ENCODE measurements at regions not wholly inside any gene's neighbourhood (a gene's known extent, or its start where the extent isn't known, plus 50 kb on each side); places are given as distances from the start of the nearest gene placed in this dataset.
"Not testable (repeated sequence)": the region's sequence is repeated elsewhere in the genome, so short reads cannot be mapped to it uniquely, and the experiment has no call there.

DNA sequence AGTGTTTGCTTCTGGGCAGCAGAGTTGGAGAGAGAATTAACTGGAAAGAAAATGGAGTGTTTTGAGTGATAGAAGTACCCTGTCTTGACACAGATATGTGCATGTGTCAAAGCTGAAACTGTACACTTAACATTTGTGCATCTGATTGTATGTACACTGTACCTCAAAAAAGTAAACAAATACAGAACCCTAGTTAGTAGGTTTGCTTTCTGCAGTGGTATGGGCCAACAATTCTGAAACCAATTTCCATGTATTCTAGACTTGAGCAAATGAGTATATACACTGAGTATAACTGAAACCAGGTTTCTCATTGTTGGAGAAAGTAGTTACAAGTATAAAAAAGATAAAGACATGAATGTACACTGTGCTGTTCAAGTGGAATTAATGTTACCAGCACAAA is 52.4 kb downstream of the ELAPOR2 start:
- DNase-seq, result no peak

DNA sequence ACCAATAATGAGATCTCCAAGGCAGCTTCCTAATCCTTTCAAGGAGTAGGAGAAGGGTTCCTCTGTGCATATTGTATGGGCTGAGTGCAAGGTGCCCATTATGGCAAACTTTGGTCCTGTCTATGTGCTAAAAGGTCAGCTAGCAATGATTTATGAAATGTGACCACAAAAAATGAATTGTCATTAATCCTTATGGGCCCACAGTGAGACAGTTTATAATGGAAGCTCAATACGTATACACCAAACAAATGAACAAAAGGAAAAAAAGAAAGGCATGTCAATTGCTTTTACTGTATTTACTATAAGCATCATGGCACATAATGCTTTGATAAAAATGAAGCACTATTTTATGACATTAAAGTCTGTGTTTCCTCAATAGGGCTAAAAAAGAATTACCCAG is 54.5 kb downstream of the ELAPOR2 start:
- DNase-seq, result no peak

DNA sequence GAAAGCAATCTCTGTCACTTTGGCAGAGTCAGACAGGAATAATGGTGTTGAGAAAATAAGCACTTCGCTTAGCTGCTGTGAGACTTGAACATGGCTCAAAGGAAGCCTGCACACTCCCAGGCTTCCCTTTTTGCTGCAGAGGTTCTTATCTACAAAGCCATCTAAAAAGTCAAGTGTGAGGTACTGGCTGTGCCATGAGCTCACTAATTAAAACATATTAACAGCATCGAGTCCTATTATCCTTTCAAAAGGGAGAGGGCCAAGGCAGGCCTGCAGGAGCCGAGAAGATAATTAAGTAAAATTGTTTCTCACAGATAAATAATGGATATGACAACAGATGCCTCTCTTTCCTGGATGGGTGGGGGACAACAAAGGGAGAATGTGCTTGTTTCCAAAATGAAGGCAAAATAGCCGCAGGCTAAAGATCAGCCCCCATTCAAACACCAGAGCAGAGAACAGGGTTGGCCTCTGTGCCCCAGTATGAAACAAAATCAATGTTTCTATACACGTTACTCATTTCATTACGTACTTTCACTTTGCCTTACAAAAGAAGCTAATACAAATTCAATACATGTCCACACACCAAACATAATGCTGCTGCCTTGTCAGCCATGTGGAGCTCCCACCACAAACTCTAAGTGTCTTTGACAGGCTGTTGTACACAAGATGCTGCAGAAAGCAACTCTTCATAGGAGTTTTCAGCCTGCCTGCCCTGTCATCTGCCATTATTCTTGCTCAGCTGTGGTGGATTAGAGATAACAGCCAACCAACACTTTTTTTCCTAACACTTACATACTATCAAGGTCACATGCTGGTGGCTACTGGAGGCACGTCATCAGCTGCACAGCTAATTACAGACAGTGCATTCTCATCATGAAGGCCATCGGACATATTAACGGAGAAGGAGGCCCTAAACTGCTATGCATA is 55.3 kb downstream of the ELAPOR2 start:
- DNase-seq, result no peak

DNA sequence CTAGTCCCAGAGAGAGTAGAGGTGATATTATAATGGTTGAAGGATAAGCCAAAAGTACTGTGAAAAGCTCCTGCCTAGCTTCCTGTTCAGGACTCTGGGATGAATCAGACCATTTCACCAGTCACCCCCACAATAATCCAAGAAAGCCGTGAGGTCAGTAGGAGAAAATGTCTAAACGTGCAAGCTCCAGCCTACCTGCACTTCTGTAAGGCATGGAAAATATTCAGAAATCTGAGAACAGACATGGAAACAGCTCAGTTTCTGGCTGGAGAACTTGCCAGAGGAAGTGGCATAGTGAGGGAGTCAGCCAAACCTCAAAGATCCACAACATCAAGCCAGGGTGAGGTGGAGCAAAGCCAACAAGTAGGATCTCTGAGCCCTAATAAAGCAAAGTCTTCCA is 58.2 kb downstream of the ELAPOR2 start:
- DNase-seq, result no peak

DNA sequence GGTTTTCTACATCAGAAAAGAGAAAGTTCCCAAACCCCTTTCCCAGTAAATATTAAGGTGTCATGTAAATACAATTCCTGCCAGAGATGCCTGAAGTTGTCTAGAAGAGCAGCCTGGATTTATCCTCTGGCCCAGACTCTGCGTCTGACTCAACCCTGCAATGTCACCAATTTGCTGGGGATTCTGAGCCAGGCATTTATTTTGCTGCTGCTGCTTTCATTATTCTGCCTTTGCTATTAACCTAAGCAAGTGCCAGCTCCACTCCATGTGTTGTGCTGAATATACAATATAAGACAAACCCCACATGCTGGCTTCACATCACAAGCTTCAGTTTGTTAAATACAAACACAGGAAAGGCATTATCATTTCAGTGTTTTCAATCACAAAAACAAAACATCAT is 59.1 kb downstream of the ELAPOR2 start:
- DNase-seq, result peak; percentile 20

DNA sequence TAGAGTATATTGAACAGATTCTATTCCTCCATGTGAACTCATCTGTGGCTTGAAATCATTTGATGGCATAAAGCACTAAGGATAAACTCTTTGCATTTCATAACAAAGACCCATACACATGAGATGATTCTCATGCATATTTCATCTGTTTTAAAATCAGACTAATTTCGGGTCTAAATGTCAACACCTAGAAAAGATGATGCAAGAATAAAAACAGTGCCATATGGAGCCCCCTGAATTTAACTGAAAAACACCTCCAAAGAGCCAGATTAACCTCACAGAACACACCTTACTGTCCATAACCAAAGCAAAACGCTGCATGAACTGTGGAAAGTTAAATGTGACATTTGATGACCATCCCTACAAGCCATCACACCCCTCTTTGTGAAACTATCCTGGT is 59.7 kb downstream of the ELAPOR2 start:
- DNase-seq, result no peak

DNA sequence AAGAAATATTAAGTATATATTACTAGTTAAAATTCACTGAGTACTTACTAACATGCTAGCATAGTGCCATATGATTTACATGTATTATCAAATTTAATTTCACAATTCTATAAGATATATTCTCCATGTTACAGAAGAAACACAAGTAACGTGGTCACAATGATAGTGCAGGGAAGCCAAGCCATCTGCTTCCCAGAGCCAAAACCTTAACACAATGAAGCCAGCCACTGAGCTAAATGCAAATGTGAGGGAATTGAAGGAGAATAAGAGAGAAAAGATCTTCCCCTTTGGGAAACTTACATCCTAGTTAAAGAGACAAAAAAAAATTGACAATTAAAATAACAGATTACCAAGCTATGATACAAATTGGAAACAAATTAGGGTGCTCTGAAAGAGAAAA is 63.6 kb downstream of the ELAPOR2 start:
- no peak for DNase-seq

DNA sequence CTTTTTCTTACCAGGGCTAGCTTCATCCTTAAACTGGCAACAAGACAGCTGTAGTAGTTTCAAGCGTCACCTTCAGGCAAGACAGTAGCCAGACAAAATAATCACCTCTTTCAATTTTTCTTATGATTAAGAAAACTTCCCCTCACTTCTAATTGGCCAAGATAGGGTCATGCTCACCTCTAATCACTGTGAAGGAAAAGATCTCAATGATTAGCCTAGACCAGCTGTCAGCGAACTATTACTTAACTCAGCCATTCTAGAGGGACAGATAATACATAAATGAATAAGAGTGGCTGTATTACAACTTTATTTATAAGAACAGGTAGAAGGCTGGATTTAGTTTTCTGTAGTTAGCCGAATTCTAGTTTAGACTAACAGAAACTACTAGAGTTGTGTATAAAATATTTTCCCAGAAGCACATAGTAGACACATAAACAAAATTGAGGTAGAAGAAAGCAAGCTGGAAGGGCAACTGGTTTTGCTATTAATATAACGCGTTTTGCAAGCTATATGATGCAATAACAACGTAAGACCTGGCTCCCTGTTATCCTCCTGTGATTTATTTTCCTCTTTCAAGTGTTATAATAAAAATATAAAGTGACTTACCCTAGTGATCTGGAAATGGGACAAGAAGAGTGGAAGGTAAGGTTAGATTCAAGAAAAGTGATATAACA is 64.3 kb downstream of the ELAPOR2 start:
- no peak for DNase-seq

DNA sequence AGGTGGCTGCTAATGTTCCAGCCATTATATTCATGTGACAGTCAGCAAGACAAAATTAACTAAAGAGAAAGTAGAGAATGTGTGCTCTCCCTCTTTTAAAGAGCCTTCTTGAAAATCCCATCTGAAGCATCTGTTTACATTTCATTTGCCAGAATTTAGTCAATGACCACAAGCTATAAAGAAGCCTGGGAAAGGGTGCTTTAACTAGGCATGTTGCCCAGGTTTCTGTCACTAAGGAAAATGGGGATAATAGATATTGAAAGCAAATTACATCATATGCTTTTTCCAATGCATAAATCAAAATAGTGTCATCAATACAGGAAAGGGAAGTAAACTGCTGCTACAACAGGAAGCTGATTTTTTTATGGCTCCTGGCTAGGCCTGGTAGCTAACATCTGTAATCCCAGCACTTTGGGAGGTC is 67.7 kb downstream of the ELAPOR2 start:
- DNase-seq, result no peak

DNA sequence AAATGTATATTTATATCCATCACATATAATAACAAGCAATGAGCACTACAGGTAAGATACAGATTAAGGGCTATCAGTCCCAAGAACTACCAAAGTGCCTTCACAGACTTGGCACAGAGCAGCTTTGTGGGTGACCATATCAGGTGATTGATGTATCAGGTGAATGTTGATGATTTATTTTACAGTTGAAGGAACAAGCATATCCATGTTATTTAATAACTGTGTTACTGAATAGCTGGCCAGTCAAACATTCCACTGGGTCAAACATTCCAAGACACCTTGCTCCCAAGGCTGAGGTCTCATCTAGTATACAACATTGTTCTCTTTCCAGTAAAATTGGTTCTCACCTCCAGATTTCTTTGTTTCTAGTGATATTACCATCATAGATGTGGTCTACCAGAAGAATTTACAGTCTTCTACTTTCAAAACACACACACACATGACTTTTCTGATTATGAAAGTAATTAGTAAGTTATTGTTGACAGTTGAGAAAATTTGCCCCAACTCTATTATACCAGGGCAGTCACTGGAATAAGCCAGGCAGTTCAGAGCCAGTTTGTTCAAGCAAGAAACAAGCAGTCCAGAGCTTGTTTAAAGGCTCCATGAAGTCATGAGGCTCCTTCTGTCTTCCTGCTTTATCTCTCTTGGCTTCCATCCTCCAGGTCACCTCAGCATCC is 68.2 kb downstream of the ELAPOR2 start:
- DNase-seq, result no peak

DNA sequence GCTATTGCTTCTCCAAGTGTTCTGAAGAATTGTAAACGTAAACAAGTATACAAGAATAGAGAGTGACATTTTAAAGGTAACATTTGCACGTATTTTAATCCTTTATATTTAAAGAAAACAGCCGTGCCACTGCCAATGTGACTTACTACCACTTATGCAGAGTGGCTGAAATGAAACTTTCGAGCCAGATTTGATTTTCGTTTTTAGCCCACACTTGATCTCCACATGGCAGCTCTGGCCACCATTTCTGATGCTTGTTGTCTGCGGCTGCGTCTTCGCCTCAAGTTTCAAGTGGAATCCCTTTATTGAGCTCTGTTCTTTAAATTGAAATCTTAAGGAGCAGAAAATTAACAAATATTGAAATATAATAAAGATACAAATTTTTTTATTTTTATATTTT is 70.0 kb downstream of the ELAPOR2 start:
- DNase-seq, result no peak

DNA sequence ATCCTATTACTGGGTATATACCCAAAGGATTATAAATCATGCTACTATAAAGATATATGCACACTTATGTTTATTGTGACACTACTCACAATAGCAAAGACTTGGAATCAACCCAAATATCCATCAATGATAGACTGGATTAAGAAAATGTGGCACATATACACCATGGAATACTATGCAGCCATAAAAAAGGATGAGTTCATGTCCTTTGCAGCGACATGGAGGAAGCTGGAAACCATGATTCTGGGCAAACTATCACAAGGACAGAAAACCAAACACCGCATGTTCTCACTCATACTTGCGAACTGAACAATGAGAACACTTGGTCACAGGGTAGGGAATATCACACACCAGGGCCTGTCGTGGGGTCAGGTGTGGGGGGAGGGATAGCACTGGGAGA is 71.6 kb downstream of the ELAPOR2 start:
- not testable (repeated sequence) for DNase-seq

DNA sequence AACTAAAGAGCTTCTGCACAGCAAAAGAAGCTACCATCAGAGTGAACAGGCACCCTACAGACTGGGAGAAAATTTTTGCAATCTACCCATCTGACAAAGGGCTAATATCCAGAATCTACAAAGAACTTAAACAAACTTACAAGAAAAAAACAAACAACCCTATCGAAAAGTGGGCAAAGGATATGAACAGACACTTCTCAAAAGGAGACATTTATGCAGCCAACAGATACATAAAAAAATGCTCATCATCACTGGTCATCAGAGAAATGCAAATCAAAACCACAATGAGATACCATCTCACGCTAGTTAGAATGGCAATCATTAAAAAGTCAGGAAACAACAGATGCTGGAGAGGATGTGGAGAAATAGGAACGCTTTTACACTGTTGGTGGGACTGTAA is 72.1 kb downstream of the ELAPOR2 start:
- DNase-seq, result not testable (repeated sequence)

DNA sequence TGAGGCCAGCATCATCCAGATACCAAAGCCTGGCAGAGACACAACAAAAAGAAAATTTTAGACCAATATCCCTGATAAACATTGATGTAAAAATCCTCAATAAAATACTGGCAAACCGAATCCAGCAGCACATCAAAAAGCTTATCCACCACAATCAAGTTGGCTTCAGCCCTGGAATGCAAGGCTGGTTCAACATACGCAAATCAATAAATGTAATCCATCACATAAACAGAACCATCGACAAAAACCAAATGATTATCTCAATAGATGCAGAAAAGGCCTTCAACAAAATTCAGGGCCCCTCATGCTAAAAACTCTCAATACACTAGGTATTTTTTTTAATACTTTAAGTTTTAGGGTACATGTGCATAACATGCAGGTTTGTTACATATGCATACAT is 74.1 kb downstream of the ELAPOR2 start:
- DNase-seq, result not testable (repeated sequence)

DNA sequence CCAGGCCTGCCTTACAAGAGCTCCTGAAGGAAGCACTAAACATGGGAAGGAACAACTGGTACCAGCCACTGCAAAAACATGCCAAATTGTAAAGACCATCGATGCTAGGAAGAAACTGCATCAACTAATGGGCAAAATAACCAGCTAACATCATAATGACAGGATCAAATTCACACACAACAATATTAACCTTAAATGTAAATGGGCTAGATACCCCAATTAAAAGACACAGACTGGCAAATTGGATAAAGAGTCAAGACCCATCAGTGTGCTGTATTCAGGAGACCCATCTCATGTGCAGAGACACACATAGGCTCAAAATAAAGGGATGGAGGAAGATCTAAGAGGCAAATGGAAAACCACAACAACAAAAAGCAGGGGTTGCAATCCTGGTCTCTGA is 75.8 kb downstream of the ELAPOR2 start:
- DNase-seq, result not testable (repeated sequence)

DNA sequence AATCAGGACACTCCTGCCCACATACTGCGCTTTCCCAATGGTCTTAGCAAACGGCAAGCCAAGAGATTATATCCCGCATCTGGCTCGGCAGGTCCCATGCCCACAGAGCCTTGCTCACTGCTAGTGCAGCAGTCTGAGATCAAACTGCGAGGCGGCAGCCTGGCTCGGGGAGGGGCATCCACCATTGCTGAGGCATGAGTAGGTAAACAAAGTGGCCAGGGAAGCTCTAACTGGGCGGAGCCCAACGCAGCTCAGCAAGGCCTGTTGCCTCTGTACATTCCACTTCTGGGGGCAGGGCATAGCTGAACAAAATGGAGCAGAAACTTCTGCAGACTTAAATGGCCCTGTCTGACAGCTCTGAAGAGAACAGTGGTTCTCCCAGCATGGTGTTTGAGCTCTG is 77.5 kb downstream of the ELAPOR2 start:
- DNase-seq, result not testable (repeated sequence)

DNA sequence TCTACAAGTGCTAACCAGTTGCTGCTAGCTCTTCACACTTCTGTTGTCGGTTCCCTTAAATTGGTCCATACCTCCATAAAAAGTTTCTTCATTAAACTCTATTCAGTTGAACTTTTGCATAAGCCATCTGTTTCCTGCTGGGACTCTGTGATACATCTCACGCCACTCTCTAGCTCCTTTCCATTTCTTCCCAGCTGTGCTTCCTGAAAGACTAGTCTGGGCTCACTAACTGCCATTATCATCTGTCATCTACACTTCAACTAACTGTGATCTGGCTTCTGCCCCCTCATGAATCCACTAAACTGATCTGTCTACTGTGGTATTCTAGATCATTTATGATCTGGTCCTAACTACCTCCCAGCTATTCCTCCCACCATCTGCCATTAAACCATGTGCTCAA is 78.3 kb downstream of the ELAPOR2 start:
- no peak for DNase-seq

DNA sequence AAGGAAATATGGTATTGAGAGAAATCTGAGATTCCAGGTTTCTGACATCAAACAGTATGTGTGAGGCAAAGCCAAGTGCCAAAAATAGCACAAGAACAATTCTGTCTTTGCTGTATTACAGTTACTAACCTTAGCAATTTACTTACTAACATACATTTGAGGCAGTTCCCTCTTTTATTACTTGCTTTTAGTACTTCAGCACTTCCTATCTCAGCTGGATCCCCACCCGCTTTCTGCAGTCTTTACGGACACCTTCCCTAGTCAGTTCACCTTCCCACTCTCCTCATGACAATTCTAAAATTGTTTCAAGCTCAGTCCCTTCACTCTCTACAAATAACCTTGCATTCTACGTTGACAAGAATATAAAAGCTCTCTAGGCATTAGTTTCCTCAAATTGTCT is 79.2 kb downstream of the ELAPOR2 start:
- DNase-seq, result no peak

DNA sequence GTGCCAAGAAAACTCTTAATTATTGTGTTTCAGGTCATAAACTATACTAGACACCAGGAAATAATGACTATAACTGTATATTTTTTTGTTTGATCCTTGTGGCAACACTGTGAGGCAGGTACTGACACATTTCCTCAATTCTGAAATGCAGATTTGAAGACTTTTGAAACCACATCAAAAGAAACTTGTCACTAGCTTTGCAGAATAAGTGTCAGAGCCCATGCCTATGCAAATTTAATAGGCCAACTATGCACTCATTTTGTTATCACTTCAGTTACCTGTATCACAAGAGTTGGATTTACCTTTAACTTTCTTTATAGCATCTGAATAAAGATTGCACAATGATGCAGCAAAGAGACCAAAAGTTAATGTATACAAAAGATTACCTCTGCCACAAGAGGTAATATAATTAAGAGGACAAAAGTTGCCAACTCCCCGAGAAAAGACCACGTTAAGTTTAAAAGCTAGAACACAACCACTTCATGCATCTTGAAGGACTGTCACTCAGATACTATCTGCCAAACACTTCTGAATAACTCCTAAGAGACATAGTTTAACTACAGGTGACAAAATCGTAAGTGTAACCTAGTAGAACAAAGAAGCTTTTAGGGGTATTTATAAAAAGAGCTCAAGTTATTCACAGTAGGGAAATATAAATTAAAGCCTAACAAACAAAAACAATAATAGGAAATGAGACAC is 80.5 kb downstream of the ELAPOR2 start:
- DNase-seq, result no peak

DNA sequence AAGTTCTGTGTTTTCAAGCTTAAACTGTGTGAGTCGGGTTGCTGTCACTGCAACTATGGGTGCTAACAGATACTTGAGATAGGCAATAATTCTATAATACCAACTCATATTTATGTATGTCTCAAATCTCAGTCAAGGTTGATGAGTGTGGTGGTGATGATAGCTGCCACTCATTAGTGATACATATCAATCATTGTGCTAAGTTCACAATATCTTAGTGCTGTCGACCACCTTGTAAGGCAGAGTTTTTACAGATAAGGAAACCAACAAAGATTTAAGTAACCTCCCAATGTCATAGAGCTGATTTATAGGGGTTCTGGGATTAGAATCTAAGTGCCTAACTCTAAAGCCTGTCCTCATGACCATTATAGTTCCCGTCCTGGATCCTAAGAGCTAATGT is 82.5 kb downstream of the ELAPOR2 start:
- no peak for DNase-seq

DNA sequence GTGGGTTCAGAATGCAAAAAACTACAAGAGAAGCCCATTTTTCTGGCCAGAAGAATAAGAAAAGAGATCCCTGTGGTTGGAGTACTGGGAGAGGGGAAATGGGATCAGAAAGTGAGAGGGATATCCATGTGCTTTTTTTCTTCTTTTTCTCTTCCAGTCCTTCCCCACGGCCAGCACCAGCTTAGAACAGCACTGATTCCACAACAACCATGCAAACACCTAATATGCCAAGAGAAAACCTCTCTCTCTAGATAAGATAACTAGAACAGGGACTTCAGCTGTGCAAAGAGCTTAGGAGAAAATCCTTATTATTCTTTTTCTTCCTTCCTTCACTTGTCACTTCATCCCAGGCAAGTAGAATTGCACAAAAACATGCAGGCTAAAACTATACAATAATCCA is 83.5 kb downstream of the ELAPOR2 start:
- DNase-seq, result no peak

DNA sequence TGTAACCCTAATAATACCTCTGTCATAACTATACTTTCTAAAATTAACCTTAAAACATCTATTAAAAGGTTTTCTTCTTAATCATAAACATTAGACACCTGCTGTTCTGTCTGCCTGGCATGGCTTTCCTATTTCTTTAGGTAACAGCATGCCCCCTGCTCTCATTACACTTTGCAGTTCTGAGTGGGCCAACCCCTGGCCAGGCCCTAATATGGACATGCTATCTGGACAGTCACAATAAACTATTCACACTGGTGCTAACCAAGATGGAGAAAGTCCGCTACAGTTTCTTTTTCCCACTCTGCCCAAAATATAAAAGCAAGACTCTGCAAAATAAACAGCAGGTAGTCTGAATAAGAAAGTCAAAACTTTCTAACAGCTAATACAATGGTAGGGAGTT is 84.0 kb downstream of the ELAPOR2 start:
- no peak for DNase-seq

DNA sequence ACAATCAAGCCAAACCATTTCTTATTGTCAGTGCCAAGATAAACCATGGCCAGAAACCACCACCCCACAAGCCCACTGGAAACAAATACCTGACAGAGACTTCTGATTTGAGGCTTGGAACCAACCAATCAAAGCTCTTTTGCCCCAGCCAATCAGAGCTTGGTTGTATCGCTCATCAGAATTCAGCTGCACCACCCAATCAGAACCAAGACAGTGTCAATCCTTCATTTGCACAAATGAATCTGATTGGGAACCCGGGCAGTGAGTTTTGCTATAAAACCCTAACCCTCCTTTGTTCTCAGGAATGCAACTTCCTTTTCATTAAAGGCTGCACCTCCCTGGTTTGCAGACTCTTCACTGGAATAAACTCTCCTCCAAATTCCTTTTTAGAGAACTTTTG is 87.4 kb downstream of the ELAPOR2 start:
- DNase-seq, result no peak
